Hematopoietic multipotent progenitor cell treated with erythropoietin and hydrocortisone succinate and interleukin-3 and kit ligand, for 4 days (in vitro differentiated cells): ENCODE measurements at regions not wholly inside any gene's neighbourhood (a gene's known extent, or its start where the extent isn't known, plus 50 kb on each side); places are given as distances from the start of the nearest gene placed in this dataset.

Source experiments
- DNase-seq: peaks from one replicate; pipeline ENCODE4 v3.0.0-alpha.2; 2015

DNA sequence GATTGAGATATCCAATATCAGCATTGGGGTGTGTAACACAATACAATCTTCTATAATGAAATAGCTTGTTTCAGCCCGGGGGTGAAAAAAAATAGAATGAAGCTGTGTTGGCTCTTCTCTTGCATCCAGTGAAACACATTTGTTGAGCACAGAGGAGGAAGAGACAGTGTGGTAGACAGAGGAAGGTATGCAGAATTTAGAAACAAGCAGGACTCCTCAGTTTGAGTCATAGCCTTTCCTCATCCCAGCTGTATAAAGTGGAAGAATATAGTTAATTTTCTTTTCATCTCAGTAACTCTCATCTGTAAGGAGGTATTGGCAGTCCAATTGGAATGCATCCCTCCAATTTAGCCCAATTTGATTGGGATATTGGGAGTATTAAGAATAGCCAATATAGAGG lies 302.2 kb upstream of the VLDLR start:
- DNase-seq: no peak

DNA sequence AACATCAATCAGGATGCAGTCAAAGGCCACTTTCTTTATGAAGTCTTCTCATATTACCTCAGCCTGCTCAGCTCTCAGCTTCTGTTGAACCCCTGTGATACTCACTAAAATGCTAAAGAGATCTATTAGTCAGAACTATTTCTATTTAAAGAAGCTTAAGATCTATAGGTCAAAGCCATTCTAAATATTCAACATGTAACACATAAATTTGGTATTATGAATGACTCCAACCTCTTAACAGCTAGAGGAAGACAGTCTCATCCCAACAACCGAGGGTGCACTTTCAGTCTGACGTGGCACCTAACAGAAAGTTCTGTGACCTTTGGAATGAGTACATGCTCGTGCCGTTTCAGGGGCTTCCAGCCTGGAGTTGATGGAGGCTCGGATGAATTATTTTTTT lies 301.5 kb upstream of the VLDLR start:
- no peak for DNase-seq

DNA sequence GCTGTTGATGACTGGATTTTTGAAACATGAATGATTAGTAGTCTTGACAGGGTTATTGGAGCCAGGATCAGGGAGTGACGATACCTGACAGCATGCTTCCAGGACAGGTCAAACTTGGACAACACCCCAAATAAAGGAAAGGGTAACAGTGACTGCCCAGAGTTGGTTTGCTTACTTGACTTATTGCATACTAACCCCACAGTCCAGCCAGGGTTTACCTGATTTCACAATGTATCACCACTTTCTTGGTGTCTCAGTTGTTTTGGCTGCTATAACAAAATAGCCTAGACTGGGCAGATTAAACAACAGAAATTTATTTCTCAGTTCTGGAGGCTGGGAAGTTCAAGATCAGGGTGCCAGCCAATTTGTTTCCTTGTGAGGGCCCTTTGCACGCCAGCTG lies 301.0 kb upstream of the VLDLR start:
- DNase-seq: no peak

- DNase-seq: peak; percentile 3
Observed at GRCh38 chr9:2321523-2322148, 300.0 kb upstream of the VLDLR start.

GRCh38 chr9:2324742-2325141 lies 296.8 kb upstream of the VLDLR start:
- no peak for DNase-seq

DNA sequence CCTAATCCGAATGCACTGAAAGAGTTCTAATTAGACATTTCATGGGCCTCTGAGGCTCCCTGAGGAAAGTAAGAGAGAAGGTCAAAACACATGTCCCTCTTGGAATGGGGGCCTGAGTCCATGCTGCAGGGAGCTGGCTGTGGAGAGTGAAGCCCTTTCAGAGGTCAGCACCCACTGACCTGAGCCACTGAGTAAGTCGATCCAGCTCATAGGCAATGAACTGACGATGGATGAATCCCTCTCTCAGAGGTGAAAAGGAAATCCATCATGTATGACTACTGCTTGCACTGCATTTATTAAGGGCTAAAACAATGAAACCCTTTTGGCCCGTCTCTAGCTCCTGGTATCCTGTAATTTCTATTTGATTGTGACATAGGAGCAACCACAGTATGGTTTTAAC lies 288.9 kb upstream of the VLDLR start:
- no peak for DNase-seq

- DNase-seq: no peak
Observed at GRCh38 chr9:2335260-2335659, 286.3 kb upstream of the VLDLR start.

- peak; percentile 6 for DNase-seq
Observed at GRCh38 chr9:2336055-2336454, 285.5 kb upstream of the VLDLR start.

GRCh38 chr9:2337131-2337530 lies 284.5 kb upstream of the VLDLR start:
- no peak for DNase-seq

DNA sequence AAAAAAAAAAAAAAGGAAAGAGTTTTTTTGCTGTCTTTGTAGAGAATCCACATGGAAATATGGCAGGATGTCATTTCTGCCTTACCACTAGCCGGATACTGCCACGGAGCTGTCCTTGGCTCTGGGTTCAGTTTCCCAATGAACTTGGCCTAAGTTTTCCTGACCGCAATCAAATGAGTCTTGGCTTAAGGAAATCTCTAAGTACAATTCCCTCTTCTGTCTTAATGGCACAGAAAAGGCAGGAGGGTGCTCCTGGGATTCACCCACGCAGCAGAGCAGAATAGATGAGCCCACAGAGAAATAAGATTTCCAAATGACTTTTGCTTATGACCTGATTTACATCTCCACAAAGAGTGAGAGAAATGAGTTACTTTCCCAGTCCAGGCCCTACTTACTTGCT lies 284.0 kb upstream of the VLDLR start:
- DNase-seq: no peak

GRCh38 chr9:2338777-2339365 lies 282.7 kb upstream of the VLDLR start:
- no peak for DNase-seq

DNA sequence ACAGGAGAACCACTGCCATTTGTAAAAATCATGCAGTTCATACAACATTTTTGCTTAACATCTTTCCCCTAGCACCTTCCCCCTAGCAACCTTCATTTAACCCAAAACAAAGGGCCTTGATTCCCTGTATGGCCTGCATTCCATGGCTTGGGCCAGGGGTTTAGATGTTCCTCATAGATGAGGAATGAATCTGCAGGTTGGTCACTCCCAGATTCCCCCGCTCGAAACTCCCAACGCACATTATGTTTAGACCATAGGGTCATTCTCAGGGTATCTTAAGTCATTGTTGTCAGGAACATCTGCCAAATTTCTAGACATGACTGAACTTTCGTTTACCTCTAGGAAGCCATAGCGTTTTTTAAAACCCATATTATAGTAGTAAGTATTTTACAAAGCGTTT lies 282.2 kb upstream of the VLDLR start:
- no peak for DNase-seq

GRCh38 chr9:2340046-2340760 lies 281.4 kb upstream of the VLDLR start:
- no peak for DNase-seq

- no peak for DNase-seq
Observed at GRCh38 chr9:2341126-2341525, 280.5 kb upstream of the VLDLR start.

DNA sequence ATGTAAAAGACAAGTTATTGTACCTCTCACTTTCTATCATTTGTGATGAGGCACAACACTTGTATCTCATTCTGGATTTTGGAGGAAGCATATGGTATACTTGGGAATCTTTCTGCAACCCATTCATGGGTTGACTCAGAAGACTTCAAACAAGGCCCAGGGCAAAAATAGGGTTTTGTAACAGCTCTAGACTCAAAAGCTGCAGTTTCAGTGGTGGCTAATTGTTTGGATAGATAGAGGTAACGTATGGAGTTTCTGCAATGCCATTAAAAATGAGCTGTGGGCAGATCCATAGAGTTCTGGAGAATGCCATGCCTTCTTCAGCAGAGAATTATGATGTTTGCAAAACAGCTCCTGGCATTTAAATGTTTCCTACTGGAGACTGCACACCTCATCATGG lies 279.6 kb upstream of the VLDLR start:
- DNase-seq: no peak

DNA sequence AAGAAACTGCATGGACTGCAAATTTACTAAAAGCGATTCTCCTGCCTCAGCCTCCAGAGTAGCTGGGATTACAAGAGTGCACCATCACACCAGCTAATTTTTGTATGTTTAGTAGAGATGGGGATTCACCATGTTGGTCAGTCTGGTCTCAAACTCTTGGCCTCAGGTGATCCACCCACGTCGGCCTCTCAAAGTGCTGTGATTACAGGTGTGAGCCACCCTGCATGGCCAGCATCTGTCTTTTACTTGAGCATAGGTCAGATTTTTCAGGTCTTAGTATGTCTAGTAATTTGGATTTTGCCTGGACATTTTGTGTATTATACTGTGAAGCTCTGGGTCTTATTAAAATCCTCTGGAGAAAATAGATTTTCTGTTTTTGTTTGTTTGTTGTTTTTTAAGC lies 277.8 kb upstream of the VLDLR start:
- no peak for DNase-seq

DNA sequence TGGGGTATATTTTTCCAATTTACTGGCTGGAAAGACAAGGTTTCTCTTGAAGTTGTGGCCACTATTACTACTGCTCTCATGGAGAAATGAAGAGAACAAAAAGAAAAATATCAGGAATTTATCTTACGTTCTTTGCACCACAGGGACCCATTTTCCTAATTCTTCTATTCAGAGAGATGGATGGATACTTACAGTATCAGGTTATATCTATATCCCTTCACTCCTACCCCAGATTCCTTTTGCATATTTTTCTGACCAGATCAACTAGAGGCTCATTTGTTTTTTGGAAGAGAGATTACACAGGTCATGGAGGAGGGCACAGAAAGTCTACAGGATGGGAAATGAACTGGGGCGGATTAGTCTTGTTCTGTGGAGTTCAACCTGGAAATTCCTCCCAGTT lies 277.2 kb upstream of the VLDLR start:
- DNase-seq: no peak

GRCh38 chr9:2345013-2345412 lies 276.6 kb upstream of the VLDLR start:
- DNase-seq: no peak

DNA sequence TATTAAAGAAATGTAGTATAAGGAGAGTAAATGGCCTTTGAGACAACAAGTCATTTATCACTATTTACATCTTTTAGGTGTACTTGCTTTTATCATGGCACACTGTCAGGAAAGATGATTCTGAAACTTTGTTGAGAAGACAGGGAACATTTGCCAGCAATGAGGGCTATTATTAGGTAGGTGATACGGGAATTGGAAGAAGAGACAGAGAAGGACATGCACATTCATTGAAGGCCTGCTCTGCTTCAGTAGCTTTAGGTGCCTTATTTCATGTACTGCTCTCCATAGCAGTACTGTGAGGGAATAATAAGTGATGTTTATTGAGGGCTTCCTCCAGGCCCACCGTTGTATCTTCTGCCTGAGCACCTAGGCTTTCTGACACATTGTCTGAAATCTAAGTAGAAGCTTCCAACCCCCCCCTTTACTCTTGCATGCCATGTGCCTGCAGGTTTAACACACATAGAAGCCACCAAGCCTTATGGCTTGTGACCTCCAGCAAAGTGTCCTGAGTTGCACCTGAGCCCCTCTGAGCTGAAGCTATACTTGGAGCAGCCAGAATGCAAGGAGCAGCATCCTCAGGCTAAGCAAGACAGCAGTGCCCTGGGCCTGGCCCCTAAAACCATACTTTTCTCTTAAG lies 275.2 kb upstream of the VLDLR start:
- no peak for DNase-seq

DNA sequence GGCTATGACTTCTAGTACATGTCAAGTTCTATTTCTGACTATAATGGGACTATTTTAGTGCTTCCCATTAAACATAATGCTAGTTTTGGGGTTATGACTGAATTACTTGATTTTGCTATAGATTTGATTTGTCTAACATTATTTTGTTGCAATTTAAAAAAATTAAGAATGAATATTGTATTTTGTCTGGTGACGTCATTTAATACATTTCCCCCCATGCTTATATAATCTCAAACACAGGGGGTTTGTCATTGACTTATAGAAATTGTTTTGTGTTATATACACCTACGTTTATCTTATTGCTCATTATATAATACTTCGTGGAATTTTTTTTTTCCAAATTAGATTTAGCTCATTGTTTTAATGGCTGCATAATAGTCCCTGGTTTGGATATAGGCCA lies 270.3 kb upstream of the VLDLR start:
- DNase-seq: no peak

DNA sequence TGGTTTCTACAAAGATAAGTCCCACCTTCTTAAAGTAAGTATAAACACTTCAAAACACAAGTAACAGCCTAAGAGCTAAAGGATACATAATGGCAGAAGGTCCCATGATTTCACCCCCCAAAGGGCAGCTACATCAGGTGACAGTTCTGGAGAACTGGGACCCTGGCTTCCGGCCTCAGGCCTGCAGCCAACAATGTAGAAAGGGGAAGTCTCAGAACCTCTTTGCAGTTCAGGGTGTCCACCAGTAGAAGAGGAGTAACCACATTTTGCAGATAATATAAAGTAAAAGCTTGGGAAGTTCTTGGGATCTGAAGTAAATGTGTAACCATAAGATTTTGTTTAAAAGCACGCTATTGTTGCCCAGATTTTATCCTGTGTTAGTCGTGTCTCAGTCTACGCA lies 267.4 kb upstream of the VLDLR start:
- peak; percentile 2 for DNase-seq

- DNase-seq: no peak
Observed at GRCh38 chr9:2354856-2355696, 266.5 kb upstream of the VLDLR start.

- DNase-seq: no peak
Observed at GRCh38 chr9:2355697-2355983, 265.9 kb upstream of the VLDLR start.
